D721Med (cell line): ENCODE measurements at regions not wholly inside any gene's neighbourhood (a gene's known extent, or its start where the extent isn't known, plus 50 kb on each side); places are given as distances from the start of the nearest gene placed in this dataset.
"Not testable (repeated sequence)": the region's sequence is repeated elsewhere in the genome, so short reads cannot be mapped to it uniquely, and the experiment has no call there.

ENCODE experiments used
- DNase-seq: peaks from one replicate; pipeline ENCODE4 v3.0.0; 2011; ENCODE audit warnings: low spot score; ENCODE audit not compliant: insufficient read length
- FAIRE-seq: peaks from 2 replicates; lab custom pipeline; 2011; peaks lifted over from hg19 to GRCh38; lab: Jason Lieb, UNC
- TF ChIP-seq, protein P1 (sequence below): IDR thresholded peaks from 2 replicates; pipeline ENCODE4 v1.5.1; 2012; ENCODE audit warnings: mild to moderate bottlenecking, control low read depth; ENCODE audit not compliant: insufficient read depth; ENCODE audit errors: missing control alignments

DNA sequence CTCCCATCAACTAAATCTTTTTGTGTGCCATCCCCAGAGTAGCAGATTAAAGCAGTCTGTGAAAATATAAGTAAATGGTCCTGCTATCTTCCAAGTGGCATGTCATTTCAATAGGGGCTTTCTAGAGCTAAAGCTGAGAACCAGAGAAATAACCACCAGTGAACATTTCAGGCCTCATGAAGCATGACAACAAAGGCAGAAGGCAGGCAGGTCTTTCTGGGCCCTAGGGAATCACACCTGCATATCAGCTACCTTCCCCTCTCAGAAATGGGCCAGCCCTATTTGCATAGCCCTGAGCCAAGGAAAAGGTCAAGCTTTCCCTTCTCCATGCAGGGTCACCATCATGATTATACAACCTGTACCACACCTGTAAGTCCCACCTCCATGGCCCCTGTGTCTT lies 205.3 kb downstream of the DEPDC1B start:
- TF ChIP-seq, protein P1, sequence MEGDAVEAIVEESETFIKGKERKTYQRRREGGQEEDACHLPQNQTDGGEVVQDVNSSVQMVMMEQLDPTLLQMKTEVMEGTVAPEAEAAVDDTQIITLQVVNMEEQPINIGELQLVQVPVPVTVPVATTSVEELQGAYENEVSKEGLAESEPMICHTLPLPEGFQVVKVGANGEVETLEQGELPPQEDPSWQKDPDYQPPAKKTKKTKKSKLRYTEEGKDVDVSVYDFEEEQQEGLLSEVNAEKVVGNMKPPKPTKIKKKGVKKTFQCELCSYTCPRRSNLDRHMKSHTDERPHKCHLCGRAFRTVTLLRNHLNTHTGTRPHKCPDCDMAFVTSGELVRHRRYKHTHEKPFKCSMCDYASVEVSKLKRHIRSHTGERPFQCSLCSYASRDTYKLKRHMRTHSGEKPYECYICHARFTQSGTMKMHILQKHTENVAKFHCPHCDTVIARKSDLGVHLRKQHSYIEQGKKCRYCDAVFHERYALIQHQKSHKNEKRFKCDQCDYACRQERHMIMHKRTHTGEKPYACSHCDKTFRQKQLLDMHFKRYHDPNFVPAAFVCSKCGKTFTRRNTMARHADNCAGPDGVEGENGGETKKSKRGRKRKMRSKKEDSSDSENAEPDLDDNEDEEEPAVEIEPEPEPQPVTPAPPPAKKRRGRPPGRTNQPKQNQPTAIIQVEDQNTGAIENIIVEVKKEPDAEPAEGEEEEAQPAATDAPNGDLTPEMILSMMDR: no peak

DNA sequence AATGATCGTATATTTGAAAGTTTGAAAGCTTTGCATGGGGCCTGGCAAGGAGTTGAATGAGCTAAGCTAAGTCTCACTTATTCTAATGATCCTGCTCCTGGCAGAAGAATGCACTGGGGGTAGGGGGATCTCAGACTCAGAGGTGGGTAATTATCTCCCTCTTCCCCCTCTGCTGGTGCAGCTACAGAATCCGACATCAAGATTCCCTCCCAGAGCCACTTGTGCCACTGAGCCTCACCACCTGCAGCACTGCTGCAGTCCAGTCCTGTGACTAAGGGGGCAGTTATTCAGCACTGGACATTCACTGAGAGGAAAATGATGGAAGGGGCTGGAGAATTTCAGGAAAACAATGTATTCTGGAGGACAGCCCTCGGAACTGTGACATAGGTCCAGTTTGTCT lies 205.8 kb downstream of the DEPDC1B start:
- FAIRE-seq (no peak), DNase-seq (no peak)
- TF ChIP-seq, protein P1: no peak

More for the DNA sequence above, 205.3 kb downstream of the DEPDC1B start:
- no peak for FAIRE-seq
- DNase-seq: no peak

DNA sequence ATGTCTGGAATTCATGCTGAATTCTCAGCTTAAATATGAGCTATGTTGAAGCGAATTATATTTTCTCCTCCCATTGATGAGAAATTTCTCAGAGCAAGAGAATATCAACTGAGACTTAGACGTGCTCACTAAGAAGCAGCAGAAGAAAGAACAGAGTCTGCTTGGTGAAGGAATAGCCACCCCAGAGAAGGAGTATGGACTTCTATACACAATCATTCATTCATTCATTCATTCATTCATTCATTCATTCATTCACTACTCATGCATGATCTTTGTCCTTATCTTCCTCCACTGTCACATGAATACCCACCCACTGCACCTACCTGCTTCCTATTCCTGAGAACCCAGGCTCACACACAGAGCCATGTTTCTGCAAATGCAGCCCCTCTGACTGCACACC lies 206.6 kb downstream of the DEPDC1B start:
- TF ChIP-seq, protein P1: no peak
- FAIRE-seq: no peak
- DNase-seq: no peak

DNA sequence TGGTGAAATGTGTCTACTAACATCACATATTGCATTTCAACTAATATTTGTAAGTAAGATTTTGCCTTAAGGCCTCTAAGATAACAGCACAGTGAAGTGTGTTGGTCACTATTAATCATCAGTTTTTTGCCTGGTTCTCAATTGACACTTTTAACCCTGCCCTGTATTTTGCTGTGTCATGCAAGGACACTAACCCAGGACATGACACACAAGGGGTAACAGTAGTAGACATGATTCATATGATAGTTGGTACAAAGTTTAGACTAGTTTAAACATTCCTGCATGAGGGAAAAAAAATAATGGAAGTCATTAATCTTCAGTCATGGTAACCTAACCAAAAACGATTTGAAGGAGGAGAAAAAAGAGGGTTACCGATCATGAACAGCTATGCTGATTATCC lies 207.0 kb downstream of the DEPDC1B start:
- TF ChIP-seq, protein P1: no peak
- no peak for DNase-seq
- no peak for FAIRE-seq

DNA sequence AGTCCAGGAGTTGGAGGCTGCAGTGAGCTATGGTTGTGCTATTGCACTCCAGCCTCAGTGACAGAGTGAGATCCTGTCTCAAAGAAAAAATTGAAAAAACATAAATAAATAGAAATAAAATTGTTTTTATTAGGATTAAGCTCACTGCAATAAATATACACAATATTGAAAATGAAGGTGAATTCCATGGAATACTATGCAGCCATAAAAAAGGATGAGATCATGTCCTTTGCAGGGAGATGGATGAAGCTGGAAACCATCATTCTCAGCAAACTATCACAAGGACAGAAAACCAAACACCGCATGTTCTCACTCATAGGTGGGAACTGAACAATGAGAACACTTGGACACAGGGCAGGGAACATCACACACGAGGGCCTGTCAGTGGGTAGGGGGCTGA lies 207.6 kb downstream of the DEPDC1B start:
- FAIRE-seq, DNase-seq: not testable (repeated sequence)

DNA sequence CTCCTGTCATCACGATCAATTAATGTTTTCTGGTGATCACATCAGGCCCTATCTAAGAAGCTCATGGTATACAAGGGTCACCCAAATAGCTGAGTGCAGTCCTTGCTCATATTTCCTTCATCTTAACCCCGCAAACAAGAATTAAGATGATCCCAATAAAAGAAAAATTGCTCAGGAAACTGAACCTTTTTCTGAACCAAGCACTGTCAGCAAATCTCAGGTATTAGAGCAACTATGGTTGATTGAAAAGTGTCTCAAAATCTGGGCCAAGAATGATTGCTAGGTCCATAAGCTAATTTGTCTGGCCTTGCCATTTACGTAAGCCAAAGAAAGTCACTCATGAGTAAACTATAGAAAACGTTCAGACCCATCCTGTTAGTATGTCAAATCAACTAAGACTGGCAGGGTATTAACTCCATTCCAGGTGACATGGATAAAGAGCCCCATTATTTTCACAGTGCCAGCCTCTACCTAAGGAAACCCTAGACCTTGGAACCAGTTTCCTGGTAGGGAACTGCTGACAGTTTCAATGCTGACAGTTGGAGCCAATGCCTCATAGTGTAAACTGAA lies 209.3 kb downstream of the DEPDC1B start:
- TF ChIP-seq, protein P1: no peak
- FAIRE-seq (no peak), DNase-seq (no peak)

DNA sequence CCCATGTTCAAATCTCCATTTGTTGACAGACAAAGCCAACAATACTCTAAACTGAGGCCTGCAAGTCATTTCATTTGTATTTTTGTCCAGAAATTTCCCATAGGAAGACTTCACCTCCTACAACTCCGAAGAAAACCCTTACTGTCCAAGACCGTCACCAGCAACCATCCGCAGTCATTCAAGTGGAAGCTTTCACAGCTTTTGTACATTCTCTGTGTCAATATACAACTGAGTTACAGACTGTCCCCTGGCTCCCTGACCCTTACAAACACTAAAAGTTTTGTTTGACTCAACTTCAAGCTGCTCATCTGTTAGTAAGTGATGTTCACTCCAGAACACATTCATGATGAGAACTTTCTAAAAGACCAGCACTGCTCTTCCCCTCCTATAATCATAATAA lies 210.1 kb downstream of the DEPDC1B start:
- DNase-seq (no peak), FAIRE-seq (no peak)
- TF ChIP-seq, protein P1: no peak

DNA sequence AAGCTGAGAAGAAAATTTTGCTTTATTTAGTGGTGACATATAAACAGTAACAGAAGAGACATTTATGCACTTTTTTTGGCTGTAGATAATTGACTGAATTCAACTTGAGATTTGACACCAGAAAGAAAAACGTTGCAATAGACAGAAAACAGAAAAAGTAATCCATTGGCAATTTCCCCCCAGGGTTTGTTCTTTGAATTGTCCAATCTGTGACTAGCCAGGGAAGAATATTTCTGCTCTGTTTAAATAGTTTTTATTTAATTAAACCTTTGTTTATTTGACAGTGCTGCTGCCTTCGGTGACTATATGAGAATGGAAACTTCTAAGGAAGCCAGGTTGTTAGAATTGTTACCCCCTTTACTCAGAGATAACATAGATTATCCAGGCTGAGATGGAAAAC lies 210.6 kb downstream of the DEPDC1B start:
- no peak for FAIRE-seq
- TF ChIP-seq, protein P1: no peak
- DNase-seq: no peak
